Activated naive CD4-positive, alpha-beta T cell treated with anti-CD3 and anti-CD28 coated beads, Interleukin-2, amount 50 U/mL, for 16 hours (primary cell): ENCODE measurements at regions not wholly inside any gene's neighbourhood (a gene's known extent, or its start where the extent isn't known, plus 50 kb on each side); places are given as distances from the start of the nearest gene placed in this dataset.

Experiments used
- DNase-seq: peaks from one replicate; pipeline ENCODE4 v3.0.0-alpha.2; 2020

GRCh38 chr5:111676926-111677415 is 80.0 kb downstream of the NREP start:
- no peak for DNase-seq

- DNase-seq = no peak
Observed at GRCh38 chr5:111676466-111676865, 80.5 kb downstream of the NREP start.

- DNase-seq = no peak
Observed at GRCh38 chr5:111675201-111675934, 81.6 kb downstream of the NREP start.

- DNase-seq = no peak
Observed at GRCh38 chr5:111673891-111674626, 82.9 kb downstream of the NREP start.

GRCh38 chr5:111672099-111672498 is 84.9 kb downstream of the NREP start:
- no peak for DNase-seq

GRCh38 chr5:111670826-111671492 is 86.0 kb downstream of the NREP start:
- no peak for DNase-seq

GRCh38 chr5:111668477-111669414 is 88.2 kb downstream of the NREP start:
- no peak for DNase-seq

- no peak for DNase-seq
Observed at GRCh38 chr5:111667128-111667736, 89.8 kb downstream of the NREP start.

- no peak for DNase-seq
Observed at GRCh38 chr5:111656580-111656979, 100.4 kb downstream of the NREP start.

GRCh38 chr5:111655169-111655924 is 101.6 kb downstream of the NREP start:
- DNase-seq = no peak

GRCh38 chr5:111653408-111653807 is 103.6 kb downstream of the NREP start:
- DNase-seq = no peak

- no peak for DNase-seq
Observed at GRCh38 chr5:111649516-111649915, 107.5 kb downstream of the NREP start.

- no peak for DNase-seq
Observed at GRCh38 chr5:111645303-111645838, 111.6 kb downstream of the NREP start.

- DNase-seq = no peak
Observed at GRCh38 chr5:111643499-111643898, 113.5 kb downstream of the NREP start.

GRCh38 chr5:111641533-111642233 is 115.3 kb downstream of the NREP start:
- no peak for DNase-seq

GRCh38 chr5:111639912-111640311 is 117.1 kb downstream of the NREP start:
- no peak for DNase-seq

GRCh38 chr5:111636736-111637135 is 120.3 kb downstream of the NREP start:
- DNase-seq = no peak

GRCh38 chr5:111635916-111636570 is 121.0 kb downstream of the NREP start:
- no peak for DNase-seq

- no peak for DNase-seq
Observed at GRCh38 chr5:111635151-111635902, 121.7 kb downstream of the NREP start.
